ENCODE measurements at regions not wholly inside any gene's neighbourhood (a gene's known extent, or its start where the extent isn't known, plus 50 kb on each side); places are given as distances from the start of the nearest gene placed in this dataset.

DNA sequence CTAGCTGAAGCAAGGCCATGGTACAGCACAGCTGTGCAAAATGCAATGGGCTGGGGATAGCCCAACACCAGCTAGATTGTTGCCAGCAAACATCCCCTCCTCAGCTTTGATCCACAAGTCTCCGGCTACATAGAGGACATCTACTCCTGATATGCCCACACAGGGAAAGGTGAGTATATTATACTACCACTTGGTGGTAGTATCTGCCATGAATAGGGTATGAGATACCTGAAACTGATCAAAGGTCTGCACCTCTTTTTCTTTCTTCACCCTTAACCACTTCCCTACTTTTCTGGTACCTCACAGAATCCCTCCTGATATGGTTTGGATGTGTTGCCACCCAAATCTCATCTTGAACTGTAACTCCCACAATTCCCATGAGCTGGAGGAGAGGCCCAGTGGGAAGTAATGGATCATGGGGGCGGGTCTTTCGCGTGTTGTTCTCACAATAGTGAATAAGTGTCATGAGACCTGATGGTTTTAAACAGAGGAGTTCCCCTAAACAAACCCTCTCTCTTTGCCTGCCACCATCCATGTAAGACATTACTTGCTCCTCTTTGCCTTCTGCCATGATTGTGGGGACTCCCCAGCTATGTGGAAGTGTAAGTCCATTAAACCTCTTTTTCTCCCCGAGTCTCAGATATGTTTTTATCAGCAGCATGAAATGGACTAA is 279.6 kb downstream of the TXNL1 start:
- Histone ChIP-seq H3K27ac (ENCODE audit: insufficient read depth, low read length) (peak overlapping the region; percentile 21; the same call in 1 of the 2 replicates), H2BK20ac (ENCODE audit: low read depth, low read length) (peak overlapping the region; percentile 8; the same call in 1 of the 2 replicates), H2BK5ac (ENCODE audit: low read depth, low read length, poor library complexity, severe bottlenecking) (no peak overlapping the region), H3K27me3 (ENCODE audit: control insufficient read depth, insufficient read depth, low read length) (no peaks in the 10 kb centered on the region), H3K36me3 (ENCODE audit: control insufficient read depth, insufficient read depth, low read length) (no peaks in the 10 kb centered on the region), H2AK9ac (replicated peaks; ENCODE audit: low read depth, low read length, poor library complexity) (no peak overlapping the region), H3K9me3 (ENCODE audit: control insufficient read depth, insufficient read depth, low read length) (peaks cover 3% of the 10 kb centered on the region), H3K4me1 (ENCODE audit: control insufficient read depth, insufficient read depth, low read length) (peaks cover 4% of the 10 kb centered on the region; the same call in 1 of the 2 replicates), H2BK15ac (ENCODE audit: low read depth, low read length) (no peak overlapping the region), H3K4me3 (ENCODE audit: insufficient read depth, low read depth, low read length) (no peak overlapping the region), H3K79me1 (ENCODE audit: low read depth in 1 of 2, low read length in 2 of 2) (no peaks in the 10 kb centered on the region), H2BK120ac (ENCODE audit: low read depth, low read length) (peak overlapping the region; percentile 16; the same call in 1 of the 2 replicates), H3K14ac (replicated peaks; ENCODE audit: low read depth, low read length) (no peak overlapping the region), H2AK5ac (ENCODE audit: low read depth, low read length) (no peak overlapping the region), H4K5ac (ENCODE audit: low read depth, low read length) (peak overlapping the region; percentile 82), H3K56ac (ENCODE audit: extremely low read depth, insufficient read depth, low read length) (no peak overlapping the region), H4K91ac (ENCODE audit: insufficient read depth, low read depth, low read length) (no peak overlapping the region), H3K23ac (ENCODE audit: low read depth, low read length) (no peak overlapping the region), H3K9me1 (ENCODE audit: insufficient read depth, low read length) (no peaks in the 10 kb centered on the region), H3K18ac (ENCODE audit: low read depth, low read length) (peak overlapping the region; percentile 63), H4K8ac (ENCODE audit: low read depth in 2 of 2, low read length in 2 of 2) (no peak overlapping the region), H3K4me2 (ENCODE audit: low read depth, low read length) (no peak overlapping the region), H3K4ac (ENCODE audit: low read depth, low read length) (no peak overlapping the region), H3K9ac (ENCODE audit: low read depth, low read length) (no peak overlapping the region), H4K20me1 (ENCODE audit: insufficient read depth, low read length) (no peaks in the 10 kb centered on the region), H2AFZ (replicated peaks; ENCODE audit: low read length, poor library complexity) (no peak overlapping the region)
- no peak for DNase-seq
- no CpG with 5 or more reads among the region's 5 CpGs for WGBS, 2 experiments (ENCODE audit: extremely low coverage in 2 of 2, insufficient read length in 1 of 2)
- dilution Hi-C loops (cut with HindIII; ENCODE audit: low sequenced_read_pairs, unreplicated experiment) (no loop called here), intact Hi-C loops (cut with micrococcal nuclease) (no loop called here), in situ Hi-C loops (cut with MboI; ENCODE audit: low sequenced_read_pairs) (no loop called here)
- CTCF ChIA-PET = interaction anchor here (0.6 kb wide), 2 partner anchors 135 to 1124 kb away, joined by 4 read pairs; no protein-coding TSS in a partner anchor
- no peak; the same call in 1 of the 2 replicates for ATAC-seq (ENCODE audit: low read depth)
- TF ChIP-seq POLR2A (IDR thresholded peaks at IDR 0.05; ENCODE audit: low read depth, low read length) (no peak), MAZ (IDR thresholded peaks at IDR 0.05; ENCODE audit: borderline replicate concordance, low read depth, low read length) (no peak), SMC3 (IDR thresholded peaks at IDR 0.05; ENCODE audit: low read depth, low read length) (no peak), CEBPB (IDR thresholded peaks at IDR 0.05; ENCODE audit: low read depth, low read length) (no peak), RCOR1 (IDR thresholded peaks at IDR 0.05; ENCODE audit: insufficient replicate concordance, low read length) (no peak), NFE2L2 (IDR thresholded peaks at IDR 0.05; ENCODE audit: low read depth, low read length) (no peak), FOS (IDR thresholded peaks at IDR 0.05; ENCODE audit: low read depth, low read length) (no peak)
- TF ChIP-seq, protein P1, sequence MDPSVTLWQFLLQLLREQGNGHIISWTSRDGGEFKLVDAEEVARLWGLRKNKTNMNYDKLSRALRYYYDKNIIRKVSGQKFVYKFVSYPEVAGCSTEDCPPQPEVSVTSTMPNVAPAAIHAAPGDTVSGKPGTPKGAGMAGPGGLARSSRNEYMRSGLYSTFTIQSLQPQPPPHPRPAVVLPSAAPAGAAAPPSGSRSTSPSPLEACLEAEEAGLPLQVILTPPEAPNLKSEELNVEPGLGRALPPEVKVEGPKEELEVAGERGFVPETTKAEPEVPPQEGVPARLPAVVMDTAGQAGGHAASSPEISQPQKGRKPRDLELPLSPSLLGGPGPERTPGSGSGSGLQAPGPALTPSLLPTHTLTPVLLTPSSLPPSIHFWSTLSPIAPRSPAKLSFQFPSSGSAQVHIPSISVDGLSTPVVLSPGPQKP (IDR thresholded peaks at IDR 0.05; ENCODE audit: borderline replicate concordance, low read depth, low read length) = no peak
- POLR2A ChIA-PET (ENCODE audit: unreplicated experiment) = interaction anchor here (0.6 kb wide), 1 partner anchor 706 kb away, joined by 3 read pairs; no protein-coding TSS in a partner anchor
- no TSS peak for BruUV-seq (replicated peaks)

Measured in IMR-90 (cell line).